ENCODE measurements at regions not wholly inside any gene's neighbourhood (a gene's known extent, or its start where the extent isn't known, plus 50 kb on each side); places are given as distances from the start of the nearest gene placed in this dataset.

- peak; percentile 25 for DNase-seq
- Histone ChIP-seq H3K4me3 (ENCODE audit: low read depth, low read length) (no peak overlapping the region), H3K27ac (no peak overlapping the region), H3K27me3 (ENCODE audit: insufficient read depth, low read depth, severe bottlenecking) (no peaks in the 10 kb centered on the region), H3K9me3 (ENCODE audit: severe bottlenecking) (no peaks in the 10 kb centered on the region), H3K36me3 (no peaks in the 10 kb centered on the region)
- TF ChIP-seq, protein P1, sequence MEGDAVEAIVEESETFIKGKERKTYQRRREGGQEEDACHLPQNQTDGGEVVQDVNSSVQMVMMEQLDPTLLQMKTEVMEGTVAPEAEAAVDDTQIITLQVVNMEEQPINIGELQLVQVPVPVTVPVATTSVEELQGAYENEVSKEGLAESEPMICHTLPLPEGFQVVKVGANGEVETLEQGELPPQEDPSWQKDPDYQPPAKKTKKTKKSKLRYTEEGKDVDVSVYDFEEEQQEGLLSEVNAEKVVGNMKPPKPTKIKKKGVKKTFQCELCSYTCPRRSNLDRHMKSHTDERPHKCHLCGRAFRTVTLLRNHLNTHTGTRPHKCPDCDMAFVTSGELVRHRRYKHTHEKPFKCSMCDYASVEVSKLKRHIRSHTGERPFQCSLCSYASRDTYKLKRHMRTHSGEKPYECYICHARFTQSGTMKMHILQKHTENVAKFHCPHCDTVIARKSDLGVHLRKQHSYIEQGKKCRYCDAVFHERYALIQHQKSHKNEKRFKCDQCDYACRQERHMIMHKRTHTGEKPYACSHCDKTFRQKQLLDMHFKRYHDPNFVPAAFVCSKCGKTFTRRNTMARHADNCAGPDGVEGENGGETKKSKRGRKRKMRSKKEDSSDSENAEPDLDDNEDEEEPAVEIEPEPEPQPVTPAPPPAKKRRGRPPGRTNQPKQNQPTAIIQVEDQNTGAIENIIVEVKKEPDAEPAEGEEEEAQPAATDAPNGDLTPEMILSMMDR (IDR thresholded peaks at IDR 0.05; ENCODE audit: low read depth, low read length), result peak; percentile 30
Measured at GRCh38 chr15:37764733-37765191, 169.7 kb upstream of the TMCO5A start.

GRCh38 chr15:37765786-37766185 lies 168.7 kb upstream of the TMCO5A start:
- H3K9me3 ChIP-seq (ENCODE audit: severe bottlenecking), result no peaks in the 10 kb centered on the region
- H3K27me3 ChIP-seq (ENCODE audit: insufficient read depth, low read depth, severe bottlenecking), result no peaks in the 10 kb centered on the region
- no peak overlapping the region for H3K4me3 ChIP-seq (ENCODE audit: low read depth, low read length)
- H3K36me3 ChIP-seq, result no peaks in the 10 kb centered on the region
- TF ChIP-seq, protein P1 (IDR thresholded peaks at IDR 0.05; ENCODE audit: low read depth, low read length), result no peak
- no peak overlapping the region for H3K27ac ChIP-seq
- no peak for DNase-seq

GRCh38 chr15:37767841-37768455 lies 166.5 kb upstream of the TMCO5A start:
- DNase-seq, result no peak
- TF ChIP-seq, protein P1 (IDR thresholded peaks at IDR 0.05; ENCODE audit: low read depth, low read length), result no peak
- Histone ChIP-seq H3K4me3 (ENCODE audit: low read depth, low read length) (no peak overlapping the region), H3K27me3 (ENCODE audit: insufficient read depth, low read depth, severe bottlenecking) (no peaks in the 10 kb centered on the region), H3K27ac (no peak overlapping the region), H3K9me3 (ENCODE audit: severe bottlenecking) (no peaks in the 10 kb centered on the region), H3K36me3 (no peaks in the 10 kb centered on the region)

- no peak for DNase-seq
- H3K27ac ChIP-seq, result no peak overlapping the region
- TF ChIP-seq, protein P1 (IDR thresholded peaks at IDR 0.05; ENCODE audit: low read depth, low read length), result no peak
Measured at GRCh38 chr15:37771465-37771864, 163.0 kb upstream of the TMCO5A start.

GRCh38 chr15:37773111-37773860 lies 161.2 kb upstream of the TMCO5A start:
- H3K4me3 ChIP-seq (ENCODE audit: low read depth, low read length), result no peak overlapping the region
- no peak overlapping the region for H3K27ac ChIP-seq
- TF ChIP-seq, protein P1 (IDR thresholded peaks at IDR 0.05; ENCODE audit: low read depth, low read length), result no peak
- H3K27me3 ChIP-seq (ENCODE audit: insufficient read depth, low read depth, severe bottlenecking), result no peaks in the 10 kb centered on the region
- no peak for DNase-seq
- H3K9me3 ChIP-seq (ENCODE audit: severe bottlenecking), result no peaks in the 10 kb centered on the region
- H3K36me3 ChIP-seq, result no peaks in the 10 kb centered on the region

More at GRCh38 chr15:37771465-37771864, 163.0 kb upstream of the TMCO5A start:
- Histone ChIP-seq H3K4me3 (ENCODE audit: low read depth, low read length) (no peak overlapping the region), H3K36me3 (no peaks in the 10 kb centered on the region), H3K27me3 (ENCODE audit: insufficient read depth, low read depth, severe bottlenecking) (no peaks in the 10 kb centered on the region), H3K9me3 (ENCODE audit: severe bottlenecking) (no peaks in the 10 kb centered on the region)
